Trophoblast cell (in vitro differentiated cells and primary cell): ENCODE measurements at regions not wholly inside any gene's neighbourhood (a gene's known extent, or its start where the extent isn't known, plus 50 kb on each side); places are given as distances from the start of the nearest gene placed in this dataset.

Experiments used
- DNase-seq, 2 donors: peaks; one replicate each; pipeline ENCODE4 v3.0.0-alpha.2; 2016
- H2AFZ ChIP-seq: 2 replicates; pipeline ENCODE4 v1.6.1; 2013; ENCODE audit warnings: low read length, moderate library complexity, mild to moderate bottlenecking; ENCODE audit not compliant: insufficient read depth, poor library complexity
- H2AK5ac ChIP-seq: 2 replicates; pipeline ENCODE4 v1.6.1; 2013; ENCODE audit warnings: mild to moderate bottlenecking, low read length
- H2BK120ac ChIP-seq: 2 replicates; pipeline ENCODE4 v1.6.1; 2013; ENCODE audit warnings: low read length, mild to moderate bottlenecking, moderate library complexity; ENCODE audit not compliant: insufficient read depth, poor library complexity
- H2BK12ac ChIP-seq: 2 replicates; pipeline ENCODE4 v1.6.1; 2013; ENCODE audit warnings: mild to moderate bottlenecking, low read length, moderate library complexity
- H2BK5ac ChIP-seq: 2 replicates; pipeline ENCODE4 v1.6.1; 2013; ENCODE audit warnings: low read length, low read depth, moderate library complexity, mild to moderate bottlenecking; ENCODE audit not compliant: poor library complexity
- H3K14ac ChIP-seq: 2 replicates; pipeline ENCODE4 v1.6.1; 2013; ENCODE audit warnings: mild to moderate bottlenecking, low read length
- H3K18ac ChIP-seq: 2 replicates; pipeline ENCODE4 v1.6.1; 2013; ENCODE audit warnings: mild to moderate bottlenecking, low read length
- H3K23ac ChIP-seq: 2 replicates; pipeline ENCODE4 v1.6.1; 2013; ENCODE audit warnings: low read length
- H3K27ac ChIP-seq: 2 replicates; pipeline ENCODE4 v1.5.1; 2013; ENCODE audit warnings: low read depth, mild to moderate bottlenecking, inconsistent platforms, low read length, moderate library complexity
- H3K27me3 ChIP-seq: 2 replicates; pipeline ENCODE4 v1.6.1; 2013; ENCODE audit warnings: inconsistent platforms, mild to moderate bottlenecking, low read length, moderate library complexity; ENCODE audit not compliant: insufficient read depth
- H3K36me3 ChIP-seq, 2 experiments: 1 replicate in 1 of 2; 2 replicates in 1 of 2; pipeline ENCODE4 v1.6.1; 2013; ENCODE audit warnings: low read length in 2 of 2, mild to moderate bottlenecking in 2 of 2, moderate library complexity in 1 of 2; ENCODE audit not compliant: insufficient read depth in 2 of 2, control insufficient read depth in 1 of 2
- H3K4ac ChIP-seq: 2 replicates; pipeline ENCODE4 v1.6.1; 2013; ENCODE audit warnings: low read depth, mild to moderate bottlenecking, low read length, moderate library complexity
- H3K4me1 ChIP-seq, 2 experiments: 1 replicate in 1 of 2; 2 replicates in 1 of 2; pipeline ENCODE4 v1.6.1; 2013; ENCODE audit warnings: low read length in 2 of 2, mild to moderate bottlenecking in 2 of 2, moderate library complexity in 1 of 2; ENCODE audit not compliant: insufficient read depth in 2 of 2, control insufficient read depth in 1 of 2
- H3K4me2 ChIP-seq: 2 replicates; pipeline ENCODE4 v1.6.1; 2013; ENCODE audit warnings: inconsistent platforms, mild to moderate bottlenecking, low read length, moderate library complexity
- H3K4me3 ChIP-seq: 2 replicates; pipeline ENCODE4 v1.5.1; 2013; ENCODE audit warnings: mild to moderate bottlenecking, low read depth, low read length, inconsistent platforms
- H3K79me1 ChIP-seq: one replicate; pipeline ENCODE4 v1.6.1; 2013; ENCODE audit warnings: low read length
- H3K79me2 ChIP-seq: 2 replicates; pipeline ENCODE4 v1.6.1; 2013; ENCODE audit warnings: low read length, mild to moderate bottlenecking; ENCODE audit not compliant: control insufficient read depth, insufficient read depth, poor library complexity
- H3K9ac ChIP-seq: 2 replicates; pipeline ENCODE4 v1.6.1; 2013; ENCODE audit warnings: mild to moderate bottlenecking, low read length
- H3K9me3 ChIP-seq: 2 replicates; pipeline ENCODE4 v1.6.1; 2013; ENCODE audit warnings: low read depth, mild to moderate bottlenecking, control low read depth, inconsistent platforms, low read length; ENCODE audit not compliant: insufficient read depth
- H4K12ac ChIP-seq: 2 replicates; pipeline ENCODE4 v1.6.1; 2013; ENCODE audit warnings: low read depth, mild to moderate bottlenecking, low read length, moderate library complexity
- H4K8ac ChIP-seq: 2 replicates; pipeline ENCODE4 v1.6.1; 2013; ENCODE audit warnings: low read depth, mild to moderate bottlenecking, low read length, moderate library complexity
- H4K91ac ChIP-seq: one replicate; pipeline ENCODE4 v1.6.1; 2013; ENCODE audit warnings: low read depth, mild to moderate bottlenecking, low read length, moderate library complexity
- WGBS: extraction: QIAGEN DNeasy Blood & Tissue Kit; methylation state at CpG from one replicate; pipeline ENCODE4 v1.1.7; 2013; ENCODE audit warnings: missing lambda C conversion rate; ENCODE audit not compliant: insufficient read length, insufficient coverage; ENCODE audit errors: extremely low coverage; 5-methylcytosine and 5-hydroxymethylcytosine counted together

GRCh38 chr5:60086583-60086982, 193.1 kb upstream of the PDE4D start:
- no peak overlapping the region for H2AK5ac ChIP-seq
- no peak overlapping the region for H3K4me2 ChIP-seq
- H3K9ac ChIP-seq, result no peak overlapping the region
- no peak overlapping the region for H3K14ac ChIP-seq
- no peaks in the 10 kb centered on the region for H3K79me2 ChIP-seq
- no peaks in the 10 kb centered on the region for H3K27me3 ChIP-seq
- no peak overlapping the region for H4K12ac ChIP-seq
- no peak overlapping the region for H4K8ac ChIP-seq
- no peaks in the 10 kb centered on the region for H3K79me1 ChIP-seq
- no peaks in the 10 kb centered on the region for H3K9me3 ChIP-seq
- H3K23ac ChIP-seq, result no peak overlapping the region
- no peak overlapping the region for H2BK120ac ChIP-seq
- H3K27ac ChIP-seq, result no peak overlapping the region
- H3K36me3 ChIP-seq, result no peaks in the 10 kb centered on the region
- H2BK5ac ChIP-seq, result no peak overlapping the region
- H3K4me3 ChIP-seq, result no peak overlapping the region
- H3K18ac ChIP-seq, result no peak overlapping the region
- H3K4ac ChIP-seq, result no peak overlapping the region
- no peak overlapping the region for H2BK12ac ChIP-seq
- no peaks in the 10 kb centered on the region for H3K4me1 ChIP-seq
- H2AFZ ChIP-seq, result no peak overlapping the region
- no peak overlapping the region for H4K91ac ChIP-seq
- no peak for DNase-seq

DNA sequence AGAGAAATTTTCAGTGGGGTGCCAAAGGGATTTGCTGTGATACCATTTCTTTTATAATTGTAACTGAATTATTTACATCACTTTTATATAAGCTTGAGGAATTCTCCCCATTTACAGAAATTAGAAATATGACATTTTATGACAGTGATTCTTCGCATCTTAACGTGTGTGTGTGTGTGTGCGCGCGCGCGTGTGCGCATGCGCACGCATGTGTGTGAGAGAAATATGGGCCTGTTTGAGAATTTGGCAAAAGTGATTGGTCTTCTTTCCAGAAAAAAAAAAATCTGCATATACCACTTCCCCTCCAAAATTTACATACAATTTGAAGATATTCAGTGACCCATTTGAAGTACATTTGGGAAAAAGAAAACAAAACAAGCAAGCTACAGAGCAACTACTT, 190.7 kb upstream of the PDE4D start:
- Histone ChIP-seq H2BK120ac (no peak overlapping the region), H2BK5ac (no peak overlapping the region), H2BK12ac (no peak overlapping the region), H3K4me2 (no peak overlapping the region), H3K79me1 (no peaks in the 10 kb centered on the region), H3K36me3 (no peaks in the 10 kb centered on the region), H4K91ac (no peak overlapping the region), H3K27me3 (no peaks in the 10 kb centered on the region), H3K9ac (no peak overlapping the region), H3K23ac (no peak overlapping the region), H3K79me2 (no peaks in the 10 kb centered on the region), H3K18ac (no peak overlapping the region), H4K8ac (no peak overlapping the region), H4K12ac (no peak overlapping the region), H3K4me3 (no peak overlapping the region), H2AK5ac (no peak overlapping the region), H3K4ac (no peak overlapping the region), H3K27ac (no peak overlapping the region), H2AFZ (no peak overlapping the region), H3K4me1 (no peaks in the 10 kb centered on the region), H3K9me3 (no peaks in the 10 kb centered on the region), H3K14ac (no peak overlapping the region)
- WGBS, result no CpG with 5 or more reads among the region's 10 CpGs
- DNase-seq, result no peak

DNA sequence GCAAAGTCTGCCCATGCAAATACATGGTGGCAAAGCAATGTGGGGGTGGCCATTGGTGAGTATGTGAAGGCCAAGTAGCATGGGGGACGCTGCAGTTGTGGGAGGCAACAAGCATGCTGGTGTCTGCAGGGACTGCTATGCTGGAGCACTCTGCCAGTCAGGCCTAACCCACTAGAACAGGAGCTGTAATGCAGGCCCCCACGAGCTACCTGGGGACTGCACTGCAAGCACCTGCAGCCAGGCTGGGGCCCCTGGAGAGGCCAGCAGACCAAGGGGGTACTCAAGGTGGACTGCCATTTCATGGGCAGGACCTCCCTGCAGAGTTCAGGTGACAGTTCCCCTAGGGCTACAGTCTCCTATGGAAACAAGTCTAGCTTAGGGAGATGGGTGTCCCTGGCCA, 183.8 kb upstream of the PDE4D start:
- no CpG with 5 or more reads among the region's 2 CpGs for WGBS

DNA sequence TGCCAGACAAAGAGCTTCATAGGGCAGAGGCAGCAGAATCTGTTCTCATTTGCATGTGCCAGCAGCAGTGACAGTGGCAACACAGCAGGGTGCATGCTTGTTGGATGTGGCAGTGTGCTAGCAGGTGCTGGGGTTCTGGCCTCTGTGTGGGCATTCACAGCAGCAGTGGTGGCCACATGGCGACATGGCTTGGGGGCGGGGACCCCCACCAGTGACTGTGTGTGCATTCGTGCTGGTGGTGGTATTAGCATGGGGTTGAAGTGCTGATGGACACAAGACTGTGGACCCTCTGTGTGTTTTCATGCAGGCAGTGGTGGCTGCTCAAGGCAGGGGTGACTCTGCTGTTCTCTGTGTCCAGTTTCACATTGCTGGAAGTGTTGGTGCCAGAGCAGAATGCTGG, 183.2 kb upstream of the PDE4D start:
- Histone ChIP-seq H2BK12ac (no peak overlapping the region), H3K18ac (no peak overlapping the region), H3K9ac (no peak overlapping the region), H3K27ac (no peak overlapping the region), H3K4me2 (no peak overlapping the region), H3K4me1 (no peaks in the 10 kb centered on the region), H3K4me3 (no peak overlapping the region), H4K8ac (no peak overlapping the region), H2BK5ac (no peak overlapping the region), H2BK120ac (no peak overlapping the region), H4K12ac (no peak overlapping the region), H4K91ac (no peak overlapping the region), H3K36me3 (no peaks in the 10 kb centered on the region), H3K14ac (no peak overlapping the region), H3K79me1 (no peaks in the 10 kb centered on the region), H2AK5ac (no peak overlapping the region), H3K4ac (no peak overlapping the region), H3K23ac (no peak overlapping the region), H3K27me3 (no peaks in the 10 kb centered on the region), H3K79me2 (no peaks in the 10 kb centered on the region), H3K9me3 (peaks cover 2% of the 10 kb centered on the region), H2AFZ (no peak overlapping the region)
- DNase-seq, result no peak
- no CpG with 5 or more reads among the region's 3 CpGs for WGBS

More for the DNA sequence above, 183.8 kb upstream of the PDE4D start:
- H3K9me3 ChIP-seq, result peaks cover 2% of the 10 kb centered on the region
- no peak overlapping the region for H3K27ac ChIP-seq
- no peak overlapping the region for H2BK120ac ChIP-seq
- no peaks in the 10 kb centered on the region for H3K27me3 ChIP-seq
- H2BK12ac ChIP-seq, result no peak overlapping the region
- H2AK5ac ChIP-seq, result no peak overlapping the region
- peak overlapping the region; percentile 31 for H3K9ac ChIP-seq
- no peak overlapping the region for H4K91ac ChIP-seq
- no peak overlapping the region for H2AFZ ChIP-seq
- H3K4me3 ChIP-seq, result no peak overlapping the region
- H3K79me2 ChIP-seq, result no peaks in the 10 kb centered on the region
- H4K8ac ChIP-seq, result no peak overlapping the region
- H3K14ac ChIP-seq, result no peak overlapping the region
- no peak overlapping the region for H2BK5ac ChIP-seq
- no peak overlapping the region for H3K4ac ChIP-seq
- H4K12ac ChIP-seq, result no peak overlapping the region
- no peak overlapping the region for H3K23ac ChIP-seq
- DNase-seq, result no peak
- no peak overlapping the region for H3K18ac ChIP-seq
- H3K79me1 ChIP-seq, result no peaks in the 10 kb centered on the region
- H3K4me1 ChIP-seq, result no peaks in the 10 kb centered on the region
- no peaks in the 10 kb centered on the region for H3K36me3 ChIP-seq
- no peak overlapping the region for H3K4me2 ChIP-seq
